CD14-positive monocyte (primary cell): ENCODE measurements at regions not wholly inside any gene's neighbourhood (a gene's known extent, or its start where the extent isn't known, plus 50 kb on each side); places are given as distances from the start of the nearest gene placed in this dataset.

ENCODE experiments used
- DNase-seq, 3 donors: peaks; one replicate each; pipeline ENCODE4 v3.0.0-alpha.2; 2011 to 2022
- H2AFZ ChIP-seq: 2 replicates; pipeline ENCODE4 v1.6.0; 2012; ENCODE audit warnings: mild to moderate bottlenecking, low read depth, low read length, inconsistent platforms; ENCODE audit not compliant: insufficient read depth, poor library complexity, severe bottlenecking
- H3K27ac ChIP-seq, 2 donors: 1 replicate in 1 of 2; 2 replicates in 1 of 2; pipeline ENCODE4 v1.5.1; 2012 to 2013; ENCODE audit warnings: low read length in 2 of 2, control low read depth in 1 of 2, inconsistent platforms in 1 of 2, low read depth in 1 of 2, mild to moderate bottlenecking in 1 of 2
- H3K27me3 ChIP-seq, 2 donors: one replicate each; pipeline versions ENCODE4 v1.6.0 to v1.6.1; 2011 to 2013; ENCODE audit warnings: low read length in 2 of 2; ENCODE audit not compliant: control insufficient read depth in 2 of 2, insufficient read depth in 2 of 2
- H3K36me3 ChIP-seq, 2 donors: replicated peaks in 1 of 2; 1 replicate in 1 of 2; 2 replicates in 1 of 2; pipeline versions ENCODE4 v1.5.1 to v1.6.1; 2012 to 2013; ENCODE audit warnings: low read length in 2 of 2, control low read depth in 1 of 2, inconsistent platforms in 1 of 2, mild to moderate bottlenecking in 1 of 2; ENCODE audit not compliant: insufficient read depth in 2 of 2, control insufficient read depth in 1 of 2
- H3K4me1 ChIP-seq, 2 donors: 1 replicate in 1 of 2; 2 replicates in 1 of 2; pipeline versions ENCODE4 v1.5.1 to v1.6.1; 2012 to 2013; ENCODE audit warnings: low read length in 2 of 2, control low read depth in 1 of 2, inconsistent platforms in 1 of 2, mild to moderate bottlenecking in 1 of 2, moderate library complexity in 1 of 2; ENCODE audit not compliant: insufficient read depth in 2 of 2, control insufficient read depth in 1 of 2
- H3K4me2 ChIP-seq: replicated peaks from 2 replicates; pipeline ENCODE3; 2012; ENCODE audit warnings: low read length, moderate library complexity, mild to moderate bottlenecking; ENCODE audit not compliant: poor library complexity, severe bottlenecking; ENCODE audit errors: extremely low read depth
- H3K4me3 ChIP-seq, 3 experiments: fragments of 200-600 bp in 1 of 3; sonication (generic) in 1 of 3; replicated peaks in 1 of 3; 1 replicate in 2 of 3; 2 replicates in 1 of 3; pipeline ENCODE4 v1.5.1; 2011 to 2013; ENCODE audit warnings: low read length in 3 of 3, mild to moderate bottlenecking in 3 of 3, control low read depth in 2 of 3, low read depth in 2 of 3, inconsistent platforms in 1 of 3, moderate library complexity in 1 of 3
- H3K79me2 ChIP-seq: 2 replicates; pipeline ENCODE4 v1.6.0; 2012; ENCODE audit warnings: mild to moderate bottlenecking, control low read depth, inconsistent platforms, low read length, moderate library complexity; ENCODE audit not compliant: insufficient read depth
- H3K9ac ChIP-seq: 2 replicates; pipeline ENCODE4 v1.6.0; 2017; ENCODE audit warnings: low read length, mild to moderate bottlenecking; ENCODE audit not compliant: insufficient read depth, poor library complexity, severe bottlenecking
- H3K9me3 ChIP-seq, 2 donors: replicated peaks in 1 of 2; 1 replicate in 1 of 2; 2 replicates in 1 of 2; pipeline versions ENCODE4 v1.5.1 to v1.6.1; 2012 to 2013; ENCODE audit warnings: low read length in 2 of 2, control low read depth in 1 of 2; ENCODE audit not compliant: control insufficient read depth in 1 of 2, insufficient read depth in 1 of 2
- H4K20me1 ChIP-seq: 2 replicates; pipeline ENCODE4 v1.6.0; 2012; ENCODE audit warnings: mild to moderate bottlenecking, low read length, control low read depth, moderate library complexity; ENCODE audit not compliant: insufficient read depth
- H3K27ac Mint-ChIP-seq, 7 donors: one replicate each; pipeline ENCODE4 v1.8.0; 2020; ENCODE audit warnings: mild to moderate bottlenecking in 7 of 7, mixed read lengths in 7 of 7, moderate library complexity in 6 of 7, inconsistent platforms in 2 of 7
- H3K27me3 Mint-ChIP-seq, 3 donors: one replicate each; pipeline ENCODE4 v1.8.0; 2021 to 2022; ENCODE audit warnings: low read depth in 3 of 3, mild to moderate bottlenecking in 3 of 3, mixed read lengths in 3 of 3, moderate library complexity in 3 of 3, inconsistent platforms in 1 of 3
- H3K36me3 Mint-ChIP-seq, 2 donors: one replicate each; pipeline ENCODE4 v1.8.0; 2020; ENCODE audit warnings: mixed read lengths in 2 of 2, inconsistent platforms in 1 of 2, mild to moderate bottlenecking in 1 of 2
- H3K4me1 Mint-ChIP-seq: one replicate; pipeline ENCODE4 v1.8.0; 2020; ENCODE audit warnings: mild to moderate bottlenecking, mixed read lengths
- H3K4me3 Mint-ChIP-seq, 2 donors: one replicate each; pipeline ENCODE4 v1.8.0; 2020; ENCODE audit warnings: mild to moderate bottlenecking in 2 of 2, mixed read lengths in 2 of 2, moderate library complexity in 1 of 2
- H3K9me3 Mint-ChIP-seq, 7 donors: one replicate each; pipeline ENCODE4 v1.8.0; 2020 to 2022; ENCODE audit warnings: mixed read lengths in 7 of 7, mild to moderate bottlenecking in 6 of 7, moderate library complexity in 6 of 7, inconsistent platforms in 2 of 7
- CTCF ChIP-seq: fragments of 200-600 bp; IDR thresholded peaks from one replicate; pipeline ENCODE4 v1.8.0; 2022; ENCODE audit warnings: antibody characterized with exemption, mild to moderate bottlenecking
- WGBS: methylation state at CpG from one replicate; pipeline ENCODE4 v1.1.5; 2013; ENCODE audit warnings: missing lambda C conversion rate; ENCODE audit not compliant: insufficient coverage; 5-methylcytosine and 5-hydroxymethylcytosine counted together
- intact Hi-C, 2 donors: fragments of 100-400 bp; cut with micrococcal nuclease; formaldehyde crosslinking; loops; one replicate each; pipeline versions ENCODE4 v1.15.0 to v1.15.1; 2023

DNA sequence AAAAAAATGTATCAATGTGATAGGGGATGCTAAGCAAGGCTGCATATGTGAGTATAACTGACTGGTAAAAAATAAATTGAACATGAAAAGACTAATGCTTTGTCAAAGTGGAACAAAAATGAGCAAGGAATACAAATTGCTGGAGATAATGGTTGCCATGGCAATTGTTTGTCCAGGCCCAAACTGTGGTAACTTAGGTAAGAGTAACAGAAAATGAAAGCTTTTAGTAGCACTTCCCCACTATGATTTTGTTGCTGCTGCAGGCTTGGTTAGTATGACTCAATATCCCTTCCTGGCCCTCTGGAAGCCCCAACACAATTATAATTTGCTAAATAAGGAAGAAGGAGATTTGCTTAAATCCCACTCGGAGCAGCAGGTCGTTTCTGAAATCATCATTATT is 577.1 kb downstream of the DOK5 start:
- no peaks in the 10 kb centered on the region for H3K27me3 ChIP-seq
- TF ChIP-seq CTCF, result no peak
- H3K4me1 Mint-ChIP-seq, result no peaks in the 10 kb centered on the region

GRCh38 chr20:55038684-55039083 is 563.3 kb downstream of the DOK5 start:
- peaks cover 0 to 2% (median 0%) of the 10 kb centered on the region in 3 donors for H3K27me3 Mint-ChIP-seq
- H3K4me1 Mint-ChIP-seq, result no peaks in the 10 kb centered on the region
- H3K36me3 Mint-ChIP-seq, result no peaks in the 10 kb centered on the region
- no peaks in the 10 kb centered on the region for H3K4me1 ChIP-seq
- peaks cover 11 to 15% of the 10 kb centered on the region in 2 donors for H3K9me3 ChIP-seq
- intact Hi-C loops, result no loop called here
- H3K4me3 Mint-ChIP-seq, result no peak overlapping the region
- no peaks in the 10 kb centered on the region for H4K20me1 ChIP-seq
- no peaks in the 10 kb centered on the region for H3K79me2 ChIP-seq
- H3K27ac ChIP-seq, result no peak overlapping the region
- no peak overlapping the region for H3K27ac Mint-ChIP-seq
- TF ChIP-seq CTCF, result no peak
- H3K9me3 Mint-ChIP-seq, result peaks cover 0 to 24% (median 14%) of the 10 kb centered on the region in 7 donors
- H3K9ac ChIP-seq, result no peak overlapping the region
- H2AFZ ChIP-seq, result no peak overlapping the region
- H3K27me3 ChIP-seq, result no peaks in the 10 kb centered on the region
- DNase-seq, result no peak
- H3K36me3 ChIP-seq, result no peaks in the 10 kb centered on the region
- no peak overlapping the region for H3K4me2 ChIP-seq
- H3K4me3 ChIP-seq, result no peak overlapping the region

More for the DNA sequence above, 577.1 kb downstream of the DOK5 start:
- Histone ChIP-seq H3K4me2 (no peak overlapping the region), H4K20me1 (no peaks in the 10 kb centered on the region), H2AFZ (no peak overlapping the region), H3K36me3 (no peaks in the 10 kb centered on the region), H3K4me1 (no peaks in the 10 kb centered on the region), H3K9me3 (no peaks in the 10 kb centered on the region), H3K27ac (no peak overlapping the region), H3K9ac (no peak overlapping the region), H3K79me2 (no peaks in the 10 kb centered on the region), H3K4me3 (no peak overlapping the region)
- no peak overlapping the region for H3K4me3 Mint-ChIP-seq
- no peak for DNase-seq
- H3K9me3 Mint-ChIP-seq, result peaks cover 0 to 6% (median 1%) of the 10 kb centered on the region in 7 donors
- no CpG with 5 or more reads among the region's 2 CpGs for WGBS
- H3K27ac Mint-ChIP-seq, result no peak overlapping the region
- peaks cover 0 to 2% (median 0%) of the 10 kb centered on the region in 3 donors for H3K27me3 Mint-ChIP-seq
- intact Hi-C loops, result no loop called here
- H3K36me3 Mint-ChIP-seq, result no peaks in the 10 kb centered on the region
